ENCODE measurements at regions not wholly inside any gene's neighbourhood (a gene's known extent, or its start where the extent isn't known, plus 50 kb on each side); places are given as distances from the start of the nearest gene placed in this dataset.

- H3K4me3 ChIP-seq: no peak overlapping the region
- WGBS, 2 donors: 91 to 93% methylated on average over 3 of the region's 3 CpGs
- peaks cover 0 to 23% (median 13%) of the 10 kb centered on the region in 4 donors for H3K4me1 ChIP-seq
- intact Hi-C loops (cut with DNase I): loop anchor here (5.0 kb wide), 1 partner anchor 1139 kb away; no protein-coding TSS in a partner anchor
- TF ChIP-seq POLR2AphosphoS5 (IDR thresholded peaks at IDR 0.05): peak in 1 of 4 donors; percentile 28
- no peak for TF ChIP-seq CTCF (IDR thresholded peaks at IDR 0.05)
- no peaks in the 10 kb centered on the region for H3K9me3 ChIP-seq
- no peaks in the 10 kb centered on the region for H3K27me3 ChIP-seq
- no peak for DNase-seq
- no peaks in the 10 kb centered on the region for H3K36me3 ChIP-seq
- H3K27ac ChIP-seq: peak overlapping the region in 3 of 4 donors; percentile 37 to 70 (median 50)
These were observed 167.4 kb downstream of the HDGFL1 start for GRCh38 chr6:22736740-22737139.

DNA sequence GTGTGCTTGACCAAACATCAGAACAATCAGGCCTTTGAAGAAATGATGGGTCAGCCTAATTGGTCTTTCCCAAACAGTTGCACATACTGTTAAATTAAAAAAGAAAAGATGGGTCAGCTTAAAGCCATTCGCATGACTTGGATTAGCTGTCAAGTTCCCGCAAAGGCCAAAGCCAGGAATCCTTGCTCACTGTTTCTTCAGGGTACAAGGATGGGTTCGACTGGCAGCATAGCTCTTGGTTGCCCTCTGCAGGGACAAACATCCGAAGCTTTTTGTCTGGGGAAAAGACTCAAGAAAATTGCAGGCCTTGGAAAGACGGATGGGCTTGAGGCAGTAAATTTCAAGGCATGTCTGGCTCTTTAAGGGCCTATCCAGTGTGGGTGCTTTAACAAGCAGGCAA lies 168.0 kb downstream of the HDGFL1 start:
- TF ChIP-seq EP300 (IDR thresholded peaks at IDR 0.05): no peak
- no peak for TF ChIP-seq POLR2A (IDR thresholded peaks at IDR 0.05)
- peak in 3 of 4 experiments; percentile 8 to 53 (median 9) for TF ChIP-seq CTCF (IDR thresholded peaks at IDR 0.05)
- peak in 1 of 4 donors; percentile 18 for TF ChIP-seq POLR2AphosphoS5 (IDR thresholded peaks at IDR 0.05)
- intact Hi-C loops (cut with DNase I): loop anchor here (5.0 kb wide), 1 partner anchor 1140 kb away; no protein-coding TSS in a partner anchor
- Histone ChIP-seq H3K4me1 (peaks cover 0 to 20% (median 11%) of the 10 kb centered on the region in 4 donors), H3K27me3 (no peaks in the 10 kb centered on the region), H3K27ac (peak overlapping the region in 3 of 4 donors; percentile 37 to 70 (median 50)), H3K4me3 (no peak overlapping the region), H3K9me3 (no peaks in the 10 kb centered on the region), H3K36me3 (no peaks in the 10 kb centered on the region)
- WGBS, 2 donors: 44 to 55% methylated on average over 5 of the region's 5 CpGs
- peak; percentile 65 for DNase-seq

GRCh38 chr6:22738194-22738593 lies 168.8 kb downstream of the HDGFL1 start:
- no peak overlapping the region for H3K4me3 ChIP-seq
- H3K9me3 ChIP-seq: no peaks in the 10 kb centered on the region
- no peak for DNase-seq
- no peaks in the 10 kb centered on the region for H3K27me3 ChIP-seq
- TF ChIP-seq CTCF (IDR thresholded peaks at IDR 0.05): no peak
- TF ChIP-seq POLR2AphosphoS5 (IDR thresholded peaks at IDR 0.05): no peak
- TF ChIP-seq EP300 (IDR thresholded peaks at IDR 0.05): no peak
- no peak for TF ChIP-seq POLR2A (IDR thresholded peaks at IDR 0.05)
- no peaks in the 10 kb centered on the region for H3K36me3 ChIP-seq
- peaks cover 0 to 13% (median 8%) of the 10 kb centered on the region in 4 donors for H3K4me1 ChIP-seq
- WGBS, 2 donors: 89 to 93% methylated on average over 6 of the region's 6 CpGs
- intact Hi-C loops (cut with DNase I): loop anchor here (5.0 kb wide), 1 partner anchor 1141 kb away; no protein-coding TSS in a partner anchor
- no peak overlapping the region for H3K27ac ChIP-seq

GRCh38 chr6:22747571-22747970 lies 178.2 kb downstream of the HDGFL1 start:
- Histone ChIP-seq H3K27me3 (no peaks in the 10 kb centered on the region), H3K4me3 (no peak overlapping the region), H3K36me3 (no peaks in the 10 kb centered on the region), H3K27ac (no peak overlapping the region), H3K9me3 (no peaks in the 10 kb centered on the region), H3K4me1 (no peaks in the 10 kb centered on the region)
- intact Hi-C loops (cut with DNase I): no loop called here
- DNase-seq: no peak
- 63 to 97% methylated on average over 1 of the region's 1 CpG for WGBS, 2 donors
- TF ChIP-seq POLR2AphosphoS5 (IDR thresholded peaks at IDR 0.05) (no peak), CTCF (IDR thresholded peaks at IDR 0.05) (no peak), EP300 (IDR thresholded peaks at IDR 0.05) (no peak), POLR2A (IDR thresholded peaks at IDR 0.05) (no peak)

DNA sequence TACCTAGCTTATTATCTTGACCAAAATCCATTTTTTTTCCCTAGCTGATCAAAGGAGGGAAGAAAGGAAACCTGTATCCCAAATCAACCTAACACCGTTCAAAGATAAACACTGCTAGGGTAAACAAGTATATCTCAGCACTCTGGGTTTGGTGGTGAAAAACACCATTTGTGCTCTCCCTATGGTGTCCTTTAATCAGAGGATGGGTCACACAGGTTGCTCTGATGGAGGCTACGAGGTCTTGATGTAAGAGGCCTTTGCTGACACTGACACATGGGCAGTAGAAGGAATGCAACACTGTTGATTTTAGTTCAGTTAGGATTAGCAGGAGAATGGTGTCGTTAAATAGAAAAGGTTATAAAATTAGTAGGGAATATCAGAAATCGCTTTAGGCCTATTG lies 179.3 kb downstream of the HDGFL1 start:
- Histone ChIP-seq H3K27ac (no peak overlapping the region), H3K27me3 (no peaks in the 10 kb centered on the region), H3K4me1 (no peaks in the 10 kb centered on the region), H3K4me3 (no peak overlapping the region), H3K36me3 (no peaks in the 10 kb centered on the region), H3K9me3 (no peaks in the 10 kb centered on the region)
- DNase-seq: no peak
- intact Hi-C loops (cut with DNase I): no loop called here
- WGBS, 2 donors: 69 to 83% methylated on average over 4 of the region's 4 CpGs
- TF ChIP-seq CTCF (IDR thresholded peaks at IDR 0.05): no peak
- TF ChIP-seq EP300 (IDR thresholded peaks at IDR 0.05): no peak
- no peak for TF ChIP-seq POLR2A (IDR thresholded peaks at IDR 0.05)
- TF ChIP-seq POLR2AphosphoS5 (IDR thresholded peaks at IDR 0.05): no peak

Data from sigmoid colon (tissue), 6 donors.